HepG2 (cell line): ENCODE measurements at regions not wholly inside any gene's neighbourhood (a gene's known extent, or its start where the extent isn't known, plus 50 kb on each side); places are given as distances from the start of the nearest gene placed in this dataset.

Experiments
- ATAC-seq: fragments of 200-7000 bp; cut with Tn5 transposase; 3 replicates; pipeline ENCODE4 v1.9.1; 2020; ENCODE audit warnings: mild to moderate bottlenecking, moderate library complexity
- BruUV-seq: library from RNA; stranded (reverse); fragments of 400-500 nt; replicated peaks from 2 replicates; lab custom pipeline; 2021; lab: Mats Ljungman, UMichigan
- CTCF ChIA-PET: fragments of 300-600 bp; formaldehyde crosslinking; extraction: SDS; loops from one replicate; lab custom pipeline; 2021; ENCODE audit warnings: low total read pairs, inconsistent platforms, low intra/inter-chr PET ratio; lab: Yijun Ruan, JAX
- POLR2A ChIA-PET: fragments of 350-600 bp; sonication (Branson Sonifier 250); formaldehyde crosslinking; loops from one replicate; lab custom pipeline; 2020; ENCODE audit warnings: antibody characterized with exemption, inconsistent platforms; lab: Yijun Ruan, JAX
- DNase-seq: peaks from one replicate; pipeline ENCODE4 v3.0.0-alpha.2; 2015; ENCODE audit warnings: low spot score
- FAIRE-seq: peaks from 3 replicates; lab custom pipeline; 2011; peaks lifted over from hg19 to GRCh38; lab: Jason Lieb, UNC
- H2AFZ ChIP-seq: one replicate; pipeline ENCODE4 v1.6.1; 2011; ENCODE audit warnings: low read length, inconsistent platforms
- H3K27ac ChIP-seq: fragments of 300-600 bp; 3 replicates; pipeline ENCODE4 v1.8.0; 2011; ENCODE audit warnings: mixed run types, mild to moderate bottlenecking, mixed read lengths, low read length, inconsistent platforms; ENCODE audit not compliant: insufficient read depth; ENCODE audit errors: extremely low read length
- H3K27me3 ChIP-seq, 2 experiments: fragments of 200-600 bp in 1 of 2; 2 replicates in 1 of 2; 3 replicates in 1 of 2; pipeline versions ENCODE4 v1.6.0 to v1.8.0; 2011; ENCODE audit warnings: low read length in 2 of 2, mild to moderate bottlenecking in 2 of 2, moderate library complexity in 2 of 2, inconsistent platforms in 1 of 2; ENCODE audit not compliant: insufficient read depth in 2 of 2, control insufficient read depth in 1 of 2
- H3K36me3 ChIP-seq, 2 experiments: fragments of 200-600 bp in 1 of 2; replicated peaks in 1 of 2; 2 replicates in 1 of 2; 3 replicates in 1 of 2; pipeline versions ENCODE4 v1.5.1 to v1.8.0; 2011; ENCODE audit warnings: low read length in 2 of 2, inconsistent platforms in 1 of 2; ENCODE audit not compliant: insufficient read depth in 2 of 2, control insufficient read depth in 1 of 2
- H3K4me1 ChIP-seq: 2 replicates; pipeline ENCODE4 v1.5.1; 2012; ENCODE audit warnings: low read length, inconsistent platforms; ENCODE audit not compliant: insufficient read depth
- H3K4me2 ChIP-seq: 2 replicates; pipeline ENCODE4 v1.6.0; 2011; ENCODE audit warnings: low read depth, low read length, inconsistent platforms
- H3K4me3 ChIP-seq, 3 experiments: fragments of 200-600 bp in 1 of 3; sonication (generic), shearing (Covaris generic) in 1 of 3; replicated peaks in 1 of 3; 2 replicates each; pipeline ENCODE4 v1.5.1; 2011 to 2016; ENCODE audit warnings: low read length in 3 of 3, inconsistent platforms in 2 of 3, low read depth in 2 of 3, mild to moderate bottlenecking in 2 of 3, control low read depth in 1 of 3, mixed read lengths in 1 of 3; ENCODE audit not compliant: insufficient read depth in 1 of 3
- H3K79me2 ChIP-seq: one replicate; pipeline ENCODE4 v1.6.1; 2011; ENCODE audit warnings: low read length, inconsistent platforms; ENCODE audit not compliant: insufficient read depth
- H3K9ac ChIP-seq: 2 replicates; pipeline ENCODE4 v1.6.0; 2011; ENCODE audit warnings: mild to moderate bottlenecking, low read depth, low read length, inconsistent platforms; ENCODE audit not compliant: insufficient read depth
- H3K9me3 ChIP-seq: 2 replicates; pipeline ENCODE4 v1.5.1; 2012; ENCODE audit warnings: mild to moderate bottlenecking, low read length
- H4K20me1 ChIP-seq: 2 replicates; pipeline ENCODE4 v1.6.0; 2011; ENCODE audit warnings: inconsistent platforms, mild to moderate bottlenecking, low read length, moderate library complexity; ENCODE audit not compliant: insufficient read depth
- AKAP8 ChIP-seq: sonication (generic); formaldehyde crosslinking; IDR thresholded peaks from 2 replicates; pipeline ENCODE4 v1.5.1; 2020; ENCODE audit warnings: mild to moderate bottlenecking, missing genetic modification reagents
- CCAR2 ChIP-seq: fragments of 200-400 bp; formaldehyde crosslinking; optimal IDR thresholded peaks from 2 replicates; pipeline ENCODE3; 2018; ENCODE audit warnings: low read depth, mild to moderate bottlenecking, low read length, moderate library complexity
- FLYWCH1 ChIP-seq: sonication (generic); formaldehyde crosslinking; IDR thresholded peaks from 2 replicates; pipeline ENCODE4 v1.8.1; 2023; ENCODE audit warnings: mild to moderate bottlenecking, missing genetic modification reagents
- HMG20B ChIP-seq: conservative IDR thresholded peaks from 2 replicates; pipeline ENCODE4 v1.6.1; 2016; ENCODE audit warnings: missing genetic modification reagents, missing compliant biosample characterization
- MAZ ChIP-seq, 2 experiments: sonication (generic) in 1 of 2; formaldehyde crosslinking in 1 of 2; IDR thresholded peaks; 2 replicates each; pipeline versions ENCODE4 v1.5.0 to v1.6.1; 2012 to 2020; ENCODE audit warnings: low read depth in 2 of 2, mild to moderate bottlenecking in 2 of 2, borderline replicate concordance in 1 of 2, improper control_type of control experiment in 1 of 2, low read length in 1 of 2, missing genetic modification reagents in 1 of 2, moderate library complexity in 1 of 2
- REPIN1 ChIP-seq: sonication (generic); formaldehyde crosslinking; IDR thresholded peaks from 2 replicates; pipeline ENCODE4 v1.8.0; 2022; ENCODE audit warnings: missing genetic modification reagents, low read depth, mild to moderate bottlenecking, borderline replicate concordance
- RXRA ChIP-seq: sonication (generic); formaldehyde crosslinking; IDR thresholded peaks from 2 replicates; pipeline ENCODE4 v1.5.1; 2020; ENCODE audit warnings: missing genetic modification reagents
- ZNF317 ChIP-seq: sonication (generic); formaldehyde crosslinking; IDR thresholded peaks from 2 replicates; pipeline ENCODE4 v1.5.0; 2020; ENCODE audit warnings: mild to moderate bottlenecking, missing genetic modification reagents
- ZNF607 ChIP-seq: sonication (generic); formaldehyde crosslinking; IDR thresholded peaks from 2 replicates; pipeline ENCODE4 v1.5.1; 2020; ENCODE audit warnings: missing genetic modification reagents, mild to moderate bottlenecking, borderline replicate concordance
- WGBS: methylation state at CpG from one replicate; pipeline ENCODE4 v1.1.6; 2017; ENCODE audit warnings: low lambda C conversion rate; 5-methylcytosine and 5-hydroxymethylcytosine counted together
- in situ Hi-C: cut with HindIII; loops from 2 replicates; pipeline ENCODE4 v1.10.0; 2017; ENCODE audit warnings: low pct_unique_long_range_greater_than_20kb; ENCODE audit not compliant: extremely low pct_ligation_motif_present
- intact Hi-C: fragments of 100-400 bp; cut with micrococcal nuclease; formaldehyde crosslinking; loops from one replicate; pipeline ENCODE4 v1.10.0; 2022; ENCODE audit not compliant: unreplicated experiment
- TF ChIP-seq, protein P1 (sequence below): sonication (generic); formaldehyde crosslinking; IDR thresholded peaks from 2 replicates; pipeline ENCODE4 v1.4.0; 2020; ENCODE audit warnings: missing genetic modification reagents
- TF ChIP-seq, protein P2 (sequence below): IDR thresholded peaks from 2 replicates; pipeline ENCODE4 v1.4.0; 2020; ENCODE audit warnings: mild to moderate bottlenecking, missing genetic modification reagents
- TF ChIP-seq, protein P3 (sequence below), 2 experiments: IDR thresholded peaks; 2 replicates each; pipeline ENCODE4 v1.6.1; 2011 to 2012; ENCODE audit warnings: low read length in 2 of 2, borderline replicate concordance in 1 of 2, low read depth in 1 of 2, mild to moderate bottlenecking in 1 of 2, moderate library complexity in 1 of 2
- TF ChIP-seq, protein P4 (sequence below): sonication (generic); formaldehyde crosslinking; IDR thresholded peaks from 2 replicates; pipeline ENCODE4 v1.4.0; 2020; ENCODE audit warnings: mild to moderate bottlenecking, missing genetic modification reagents, borderline replicate concordance

DNA sequence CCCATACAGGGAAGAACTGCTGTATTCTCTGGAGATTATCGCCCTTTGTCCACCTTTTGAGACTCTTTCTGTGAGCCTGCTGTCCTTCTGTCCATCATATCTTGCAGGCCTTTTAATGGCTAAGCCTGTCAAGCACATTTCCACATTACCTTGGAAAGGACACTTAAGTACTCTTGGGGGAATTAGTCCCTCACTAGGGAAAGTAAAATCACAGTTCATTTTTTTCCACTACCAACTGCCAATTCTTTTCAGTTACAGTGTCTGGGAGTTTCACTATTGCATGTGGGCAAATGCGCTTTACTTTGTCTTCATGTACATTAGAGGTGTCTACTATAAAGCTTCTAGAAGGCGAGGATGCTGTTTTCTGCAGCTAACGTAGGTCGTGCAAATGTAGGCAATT lies 242.1 kb downstream of the NSUN3 start:
- no peak for ATAC-seq
- WGBS: 41% methylated on average over 5 of the region's 5 CpGs
- in situ Hi-C loops (no loop called here), intact Hi-C loops (no loop called here)
- no peaks in the 10 kb centered on the region for H3K36me3 ChIP-seq
- H2AFZ ChIP-seq: no peak overlapping the region
- H3K4me1 ChIP-seq: peaks cover 26% of the 10 kb centered on the region
- H3K79me2 ChIP-seq: no peaks in the 10 kb centered on the region
- no peak overlapping the region for H3K4me2 ChIP-seq
- H4K20me1 ChIP-seq: no peaks in the 10 kb centered on the region
- no peak overlapping the region for H3K4me3 ChIP-seq
- no peak overlapping the region for H3K9ac ChIP-seq
- ChIA-PET POLR2A (no interaction called here), CTCF (no interaction called here)
- no peak for DNase-seq
- no peaks in the 10 kb centered on the region for H3K27me3 ChIP-seq
- H3K27ac ChIP-seq: no peak overlapping the region
- BruUV-seq: no TSS peak
- no peak for FAIRE-seq
- no peaks in the 10 kb centered on the region for H3K9me3 ChIP-seq
- TF ChIP-seq ZNF607 (CRISPR knock-in tag): no peak
- no peak for TF ChIP-seq AKAP8 (CRISPR knock-in tag)
- TF ChIP-seq, protein P1, sequence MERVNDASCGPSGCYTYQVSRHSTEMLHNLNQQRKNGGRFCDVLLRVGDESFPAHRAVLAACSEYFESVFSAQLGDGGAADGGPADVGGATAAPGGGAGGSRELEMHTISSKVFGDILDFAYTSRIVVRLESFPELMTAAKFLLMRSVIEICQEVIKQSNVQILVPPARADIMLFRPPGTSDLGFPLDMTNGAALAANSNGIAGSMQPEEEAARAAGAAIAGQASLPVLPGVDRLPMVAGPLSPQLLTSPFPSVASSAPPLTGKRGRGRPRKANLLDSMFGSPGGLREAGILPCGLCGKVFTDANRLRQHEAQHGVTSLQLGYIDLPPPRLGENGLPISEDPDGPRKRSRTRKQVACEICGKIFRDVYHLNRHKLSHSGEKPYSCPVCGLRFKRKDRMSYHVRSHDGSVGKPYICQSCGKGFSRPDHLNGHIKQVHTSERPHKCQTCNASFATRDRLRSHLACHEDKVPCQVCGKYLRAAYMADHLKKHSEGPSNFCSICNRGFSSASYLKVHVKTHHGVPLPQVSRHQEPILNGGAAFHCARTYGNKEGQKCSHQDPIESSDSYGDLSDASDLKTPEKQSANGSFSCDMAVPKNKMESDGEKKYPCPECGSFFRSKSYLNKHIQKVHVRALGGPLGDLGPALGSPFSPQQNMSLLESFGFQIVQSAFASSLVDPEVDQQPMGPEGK (CRISPR knock-in tag): no peak
- TF ChIP-seq, protein P2, sequence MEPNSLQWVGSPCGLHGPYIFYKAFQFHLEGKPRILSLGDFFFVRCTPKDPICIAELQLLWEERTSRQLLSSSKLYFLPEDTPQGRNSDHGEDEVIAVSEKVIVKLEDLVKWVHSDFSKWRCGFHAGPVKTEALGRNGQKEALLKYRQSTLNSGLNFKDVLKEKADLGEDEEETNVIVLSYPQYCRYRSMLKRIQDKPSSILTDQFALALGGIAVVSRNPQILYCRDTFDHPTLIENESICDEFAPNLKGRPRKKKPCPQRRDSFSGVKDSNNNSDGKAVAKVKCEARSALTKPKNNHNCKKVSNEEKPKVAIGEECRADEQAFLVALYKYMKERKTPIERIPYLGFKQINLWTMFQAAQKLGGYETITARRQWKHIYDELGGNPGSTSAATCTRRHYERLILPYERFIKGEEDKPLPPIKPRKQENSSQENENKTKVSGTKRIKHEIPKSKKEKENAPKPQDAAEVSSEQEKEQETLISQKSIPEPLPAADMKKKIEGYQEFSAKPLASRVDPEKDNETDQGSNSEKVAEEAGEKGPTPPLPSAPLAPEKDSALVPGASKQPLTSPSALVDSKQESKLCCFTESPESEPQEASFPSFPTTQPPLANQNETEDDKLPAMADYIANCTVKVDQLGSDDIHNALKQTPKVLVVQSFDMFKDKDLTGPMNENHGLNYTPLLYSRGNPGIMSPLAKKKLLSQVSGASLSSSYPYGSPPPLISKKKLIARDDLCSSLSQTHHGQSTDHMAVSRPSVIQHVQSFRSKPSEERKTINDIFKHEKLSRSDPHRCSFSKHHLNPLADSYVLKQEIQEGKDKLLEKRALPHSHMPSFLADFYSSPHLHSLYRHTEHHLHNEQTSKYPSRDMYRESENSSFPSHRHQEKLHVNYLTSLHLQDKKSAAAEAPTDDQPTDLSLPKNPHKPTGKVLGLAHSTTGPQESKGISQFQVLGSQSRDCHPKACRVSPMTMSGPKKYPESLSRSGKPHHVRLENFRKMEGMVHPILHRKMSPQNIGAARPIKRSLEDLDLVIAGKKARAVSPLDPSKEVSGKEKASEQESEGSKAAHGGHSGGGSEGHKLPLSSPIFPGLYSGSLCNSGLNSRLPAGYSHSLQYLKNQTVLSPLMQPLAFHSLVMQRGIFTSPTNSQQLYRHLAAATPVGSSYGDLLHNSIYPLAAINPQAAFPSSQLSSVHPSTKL (CRISPR knock-in tag): no peak
- TF ChIP-seq, protein P3, sequence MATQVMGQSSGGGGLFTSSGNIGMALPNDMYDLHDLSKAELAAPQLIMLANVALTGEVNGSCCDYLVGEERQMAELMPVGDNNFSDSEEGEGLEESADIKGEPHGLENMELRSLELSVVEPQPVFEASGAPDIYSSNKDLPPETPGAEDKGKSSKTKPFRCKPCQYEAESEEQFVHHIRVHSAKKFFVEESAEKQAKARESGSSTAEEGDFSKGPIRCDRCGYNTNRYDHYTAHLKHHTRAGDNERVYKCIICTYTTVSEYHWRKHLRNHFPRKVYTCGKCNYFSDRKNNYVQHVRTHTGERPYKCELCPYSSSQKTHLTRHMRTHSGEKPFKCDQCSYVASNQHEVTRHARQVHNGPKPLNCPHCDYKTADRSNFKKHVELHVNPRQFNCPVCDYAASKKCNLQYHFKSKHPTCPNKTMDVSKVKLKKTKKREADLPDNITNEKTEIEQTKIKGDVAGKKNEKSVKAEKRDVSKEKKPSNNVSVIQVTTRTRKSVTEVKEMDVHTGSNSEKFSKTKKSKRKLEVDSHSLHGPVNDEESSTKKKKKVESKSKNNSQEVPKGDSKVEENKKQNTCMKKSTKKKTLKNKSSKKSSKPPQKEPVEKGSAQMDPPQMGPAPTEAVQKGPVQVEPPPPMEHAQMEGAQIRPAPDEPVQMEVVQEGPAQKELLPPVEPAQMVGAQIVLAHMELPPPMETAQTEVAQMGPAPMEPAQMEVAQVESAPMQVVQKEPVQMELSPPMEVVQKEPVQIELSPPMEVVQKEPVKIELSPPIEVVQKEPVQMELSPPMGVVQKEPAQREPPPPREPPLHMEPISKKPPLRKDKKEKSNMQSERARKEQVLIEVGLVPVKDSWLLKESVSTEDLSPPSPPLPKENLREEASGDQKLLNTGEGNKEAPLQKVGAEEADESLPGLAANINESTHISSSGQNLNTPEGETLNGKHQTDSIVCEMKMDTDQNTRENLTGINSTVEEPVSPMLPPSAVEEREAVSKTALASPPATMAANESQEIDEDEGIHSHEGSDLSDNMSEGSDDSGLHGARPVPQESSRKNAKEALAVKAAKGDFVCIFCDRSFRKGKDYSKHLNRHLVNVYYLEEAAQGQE (IDR thresholded peaks at IDR 0.05; ENCODE audit: borderline replicate concordance in 1 of 2, low read depth in 1 of 2, low read length in 2 of 2): no peak
- TF ChIP-seq RXRA: no peak
- TF ChIP-seq ZNF317 (CRISPR knock-in tag): no peak
- TF ChIP-seq MAZ (IDR thresholded peaks at IDR 0.05; ENCODE audit: borderline replicate concordance, low read depth, low read length): no peak
- TF ChIP-seq MAZ (CRISPR knock-in tag; IDR thresholded peaks at IDR 0.05; ENCODE audit: low read depth): no peak
- TF ChIP-seq CCAR2: no peak
- TF ChIP-seq, protein P4, sequence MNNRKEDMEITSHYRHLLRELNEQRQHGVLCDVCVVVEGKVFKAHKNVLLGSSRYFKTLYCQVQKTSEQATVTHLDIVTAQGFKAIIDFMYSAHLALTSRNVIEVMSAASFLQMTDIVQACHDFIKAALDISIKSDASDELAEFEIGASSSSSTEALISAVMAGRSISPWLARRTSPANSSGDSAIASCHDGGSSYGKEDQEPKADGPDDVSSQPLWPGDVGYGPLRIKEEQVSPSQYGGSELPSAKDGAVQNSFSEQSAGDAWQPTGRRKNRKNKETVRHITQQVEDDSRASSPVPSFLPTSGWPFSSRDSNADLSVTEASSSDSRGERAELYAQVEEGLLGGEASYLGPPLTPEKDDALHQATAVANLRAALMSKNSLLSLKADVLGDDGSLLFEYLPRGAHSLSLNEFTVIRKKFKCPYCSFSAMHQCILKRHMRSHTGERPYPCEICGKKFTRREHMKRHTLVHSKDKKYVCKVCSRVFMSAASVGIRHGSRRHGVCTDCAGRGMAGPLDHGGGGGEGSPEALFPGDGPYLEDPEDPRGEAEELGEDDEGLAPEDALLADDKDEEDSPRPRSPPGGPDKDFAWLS: no peak
- TF ChIP-seq REPIN1 (CRISPR knock-in tag): no peak
- TF ChIP-seq HMG20B (CRISPR knock-in tag): no peak
- no peak for TF ChIP-seq FLYWCH1 (CRISPR knock-in tag)
